Activated CD4-positive, alpha-beta memory T cell treated with anti-CD3 and anti-CD28 coated beads, Interleukin-2, amount 10 ng/mL, durations not matched to agents 7 days and 5 days (primary cell): ENCODE measurements at regions not wholly inside any gene's neighbourhood (a gene's known extent, or its start where the extent isn't known, plus 50 kb on each side); places are given as distances from the start of the nearest gene placed in this dataset.

Experiments
- CTCF ChIA-PET: fragments of 350-600 bp; sonication (Branson Sonifier 250); formaldehyde crosslinking; loops from one replicate; lab custom pipeline; 2021; ENCODE audit warnings: antibody characterized with exemption, inconsistent platforms; lab: Charles Lee
- POLR2A ChIA-PET: fragments of 350-600 bp; sonication (Branson Sonifier 250); formaldehyde crosslinking; loops from one replicate; lab custom pipeline; 2021; ENCODE audit warnings: antibody characterized with exemption; lab: Charles Lee
- DNase-seq: peaks from one replicate; pipeline ENCODE4 v3.0.0-alpha.2; 2020
- H3K27ac Mint-ChIP-seq: one replicate; pipeline ENCODE4 v1.8.0; 2021; ENCODE audit warnings: mild to moderate bottlenecking, mixed read lengths
- H3K27me3 Mint-ChIP-seq: one replicate; pipeline ENCODE4 v1.8.0; 2021; ENCODE audit warnings: mixed read lengths
- H3K36me3 Mint-ChIP-seq: one replicate; pipeline ENCODE4 v1.8.0; 2021; ENCODE audit warnings: low read depth, mixed read lengths
- H3K4me1 Mint-ChIP-seq: one replicate; pipeline ENCODE4 v1.8.0; 2021; ENCODE audit warnings: mixed read lengths
- H3K4me3 Mint-ChIP-seq: one replicate; pipeline ENCODE4 v1.8.0; 2021; ENCODE audit warnings: mild to moderate bottlenecking, mixed read lengths
- H3K9me3 Mint-ChIP-seq: one replicate; pipeline ENCODE4 v1.8.0; 2021; ENCODE audit warnings: mixed read lengths

DNA sequence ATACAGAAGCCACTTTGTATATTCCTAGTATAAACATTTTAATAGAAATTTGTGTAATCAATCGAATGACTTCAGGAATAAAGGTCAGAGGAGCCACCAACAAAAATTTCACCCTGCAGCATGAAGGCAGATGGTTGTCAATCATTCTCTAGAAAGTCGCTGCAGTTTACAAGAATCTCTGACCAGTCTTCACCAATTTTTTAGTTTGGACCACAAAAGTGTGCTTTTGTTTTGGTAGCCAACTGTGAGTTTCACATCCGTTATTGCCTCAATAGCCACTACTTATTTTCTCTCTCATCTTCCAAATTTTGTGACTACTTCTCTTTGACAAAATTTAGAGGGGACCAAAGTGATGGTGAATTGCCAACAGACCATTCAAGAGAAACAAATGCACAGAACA lies 1155.6 kb downstream of the AMY1C start:
- Mint-ChIP-seq H3K9me3 (peaks cover 16% of the 10 kb centered on the region), H3K36me3 (no peaks in the 10 kb centered on the region), H3K4me1 (no peaks in the 10 kb centered on the region), H3K4me3 (no peak overlapping the region), H3K27me3 (no peaks in the 10 kb centered on the region), H3K27ac (no peak overlapping the region)
- DNase-seq: no peak
- ChIA-PET CTCF (no interaction called here), POLR2A (no interaction called here)

DNA sequence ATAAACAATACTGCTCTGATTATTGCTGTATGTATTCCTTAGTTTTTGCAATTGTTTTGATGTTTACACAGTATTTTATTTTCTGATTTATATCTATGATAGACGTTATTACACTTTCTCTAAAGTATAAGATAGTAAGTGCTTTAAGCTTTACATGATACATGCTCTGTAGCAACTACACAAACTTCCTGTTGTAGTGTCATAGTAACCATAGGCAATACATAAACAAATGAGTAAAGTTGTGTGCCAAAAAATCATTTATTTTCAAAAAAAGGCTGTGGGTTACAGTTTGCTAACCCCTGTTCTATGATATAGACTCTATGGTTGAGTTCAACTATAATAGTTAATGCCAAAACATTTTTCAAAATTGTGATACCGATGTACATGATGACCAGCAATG lies 1156.4 kb downstream of the AMY1C start:
- no peaks in the 10 kb centered on the region for H3K27me3 Mint-ChIP-seq
- no peaks in the 10 kb centered on the region for H3K4me1 Mint-ChIP-seq
- POLR2A ChIA-PET: no interaction called here

DNA sequence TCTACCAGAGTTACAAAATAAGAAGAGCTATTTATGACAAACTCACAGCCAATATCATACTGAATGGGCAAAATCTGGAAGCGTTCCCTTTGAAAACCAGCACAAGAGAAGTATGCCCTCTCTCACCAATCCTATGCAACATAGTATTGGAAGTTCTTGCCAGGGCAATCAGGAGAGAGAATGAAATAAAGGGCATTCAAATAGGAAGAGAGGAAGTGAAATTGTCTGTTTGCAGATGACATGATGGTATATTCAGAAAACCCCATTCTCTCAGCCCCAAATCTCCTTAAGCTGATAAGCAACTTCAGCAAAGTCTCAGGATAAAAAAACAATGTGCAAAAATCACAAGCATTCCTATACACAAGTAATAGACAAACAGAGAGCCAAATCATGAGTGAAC lies 1169.5 kb downstream of the AMY1C start:
- H3K27me3 Mint-ChIP-seq: no peaks in the 10 kb centered on the region
- no peak for DNase-seq
- CTCF ChIA-PET: no interaction called here

More for the DNA sequence above, 1156.4 kb downstream of the AMY1C start:
- CTCF ChIA-PET: no interaction called here
- no peak for DNase-seq
- Mint-ChIP-seq H3K27ac (no peak overlapping the region), H3K9me3 (peaks cover 18% of the 10 kb centered on the region), H3K4me3 (no peak overlapping the region), H3K36me3 (no peaks in the 10 kb centered on the region)

DNA sequence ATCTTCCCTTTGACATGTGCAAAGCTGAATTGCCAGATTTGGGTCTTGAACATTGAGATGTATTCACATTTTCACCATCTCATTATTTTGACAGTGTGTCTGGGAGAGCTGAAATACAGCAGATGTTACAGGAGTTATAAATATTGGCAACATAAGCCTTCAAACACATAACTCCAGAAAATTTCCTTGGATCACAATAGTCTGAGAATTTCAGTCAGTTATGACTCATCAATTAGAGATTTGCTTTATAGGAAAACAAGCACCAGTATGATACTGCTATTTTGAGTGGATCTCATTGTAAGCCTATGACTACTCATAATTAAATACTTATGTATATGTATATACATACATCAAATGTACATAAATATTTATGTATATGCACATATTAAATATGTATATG lies 1171.8 kb downstream of the AMY1C start:
- Mint-ChIP-seq H3K27ac (no peak overlapping the region), H3K4me3 (no peak overlapping the region), H3K9me3 (peaks cover 17% of the 10 kb centered on the region), H3K27me3 (no peaks in the 10 kb centered on the region), H3K4me1 (no peaks in the 10 kb centered on the region), H3K36me3 (no peaks in the 10 kb centered on the region)
- POLR2A ChIA-PET: no interaction called here
- CTCF ChIA-PET: no interaction called here
- no peak for DNase-seq

More for the DNA sequence above, 1169.5 kb downstream of the AMY1C start:
- POLR2A ChIA-PET: no interaction called here
- no peaks in the 10 kb centered on the region for H3K36me3 Mint-ChIP-seq
- no peaks in the 10 kb centered on the region for H3K4me1 Mint-ChIP-seq
- H3K9me3 Mint-ChIP-seq: peaks cover 19% of the 10 kb centered on the region
- H3K27ac Mint-ChIP-seq: no peak overlapping the region
- no peak overlapping the region for H3K4me3 Mint-ChIP-seq

DNA sequence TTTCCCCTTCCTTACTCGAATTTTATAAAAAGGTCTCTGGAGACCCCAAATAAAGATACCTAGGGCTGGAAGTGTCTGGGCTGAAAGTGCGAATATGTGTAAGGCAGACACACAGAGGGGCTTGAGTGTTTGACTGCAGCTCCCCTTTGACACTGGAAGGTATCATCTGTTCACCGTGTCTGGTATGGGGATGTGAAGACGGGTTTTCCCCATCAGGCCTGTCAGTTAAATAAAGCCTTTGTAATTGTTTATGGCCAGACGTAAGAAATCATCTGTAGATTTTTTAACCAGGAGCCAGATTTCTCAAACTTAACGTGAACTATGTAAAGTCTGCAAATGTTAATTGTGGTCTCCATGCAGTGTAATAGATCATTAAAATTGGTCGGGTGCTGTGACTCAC lies 1173.4 kb downstream of the AMY1C start:
- H3K27me3 Mint-ChIP-seq: no peaks in the 10 kb centered on the region
- POLR2A ChIA-PET: no interaction called here

DNA sequence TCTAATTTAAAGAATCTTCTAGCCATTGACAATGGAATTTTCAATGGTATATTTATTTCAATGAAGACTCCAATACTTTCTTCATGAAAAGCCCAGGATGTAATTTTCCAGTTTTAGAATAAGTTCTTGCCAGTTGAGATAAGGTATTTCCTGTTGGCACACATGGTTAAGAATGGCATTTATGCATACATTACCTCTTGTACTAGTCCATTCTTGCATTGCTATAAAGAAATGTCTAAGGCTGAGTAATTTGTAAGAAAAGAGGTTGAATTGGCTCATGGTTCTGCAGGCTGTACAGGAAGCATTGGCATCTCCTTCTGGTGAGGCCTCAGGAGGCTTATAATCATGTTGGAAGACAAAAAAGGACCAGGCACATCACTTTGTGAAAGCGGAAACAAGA lies 1179.6 kb downstream of the AMY1C start:
- ChIA-PET POLR2A (no interaction called here), CTCF (no interaction called here)
- no peaks in the 10 kb centered on the region for H3K4me1 Mint-ChIP-seq
- no peaks in the 10 kb centered on the region for H3K36me3 Mint-ChIP-seq
- no peaks in the 10 kb centered on the region for H3K27me3 Mint-ChIP-seq
- no peak for DNase-seq
- H3K4me3 Mint-ChIP-seq: no peak overlapping the region
- no peak overlapping the region for H3K27ac Mint-ChIP-seq
- peaks cover 16% of the 10 kb centered on the region for H3K9me3 Mint-ChIP-seq

More for the DNA sequence above, 1173.4 kb downstream of the AMY1C start:
- CTCF ChIA-PET: no interaction called here
- no peak overlapping the region for H3K27ac Mint-ChIP-seq
- H3K9me3 Mint-ChIP-seq: peaks cover 21% of the 10 kb centered on the region
- H3K36me3 Mint-ChIP-seq: no peaks in the 10 kb centered on the region
- H3K4me1 Mint-ChIP-seq: no peaks in the 10 kb centered on the region
- DNase-seq: no peak
- no peak overlapping the region for H3K4me3 Mint-ChIP-seq

DNA sequence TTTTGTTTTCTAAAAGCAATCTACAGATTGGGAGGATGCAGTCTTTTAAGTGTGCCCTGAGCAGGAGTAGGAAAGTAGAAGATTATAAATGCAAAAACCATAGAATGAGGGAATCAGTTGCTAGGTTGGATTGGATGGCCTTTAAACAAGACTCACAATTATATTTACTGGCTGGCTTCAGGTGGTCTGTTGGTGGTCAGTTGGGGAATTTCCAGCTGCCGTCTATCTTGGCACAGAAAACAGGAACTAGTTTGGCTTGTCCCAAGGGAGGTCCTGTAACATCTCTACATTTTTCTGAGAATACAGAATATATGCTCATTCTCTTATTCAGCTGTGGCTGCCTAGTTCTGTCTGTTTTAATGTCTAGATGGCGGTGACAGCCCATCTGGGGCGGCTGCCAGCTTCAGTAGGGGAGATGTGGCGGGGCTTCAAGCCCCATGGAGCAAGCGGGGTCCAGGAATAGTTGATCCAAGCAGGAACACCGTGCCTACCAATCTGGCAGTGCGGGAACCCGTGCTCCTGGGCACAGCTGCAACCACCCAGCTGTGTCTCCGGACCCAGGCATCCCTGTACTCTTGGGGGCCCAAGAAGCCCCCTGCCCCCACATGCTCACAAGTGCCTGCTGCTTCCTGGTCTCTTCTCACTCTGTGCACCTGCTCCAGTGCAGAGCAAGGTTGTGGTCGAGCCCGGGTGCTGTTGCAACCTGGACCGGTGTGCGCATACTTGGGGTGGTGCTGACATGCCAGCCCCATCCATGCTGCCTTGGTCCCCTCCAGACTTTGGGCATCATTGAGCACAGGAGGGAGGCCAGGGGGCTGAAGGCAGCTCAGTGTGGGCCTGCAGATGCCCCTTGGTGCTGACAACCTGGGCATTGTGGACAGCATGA lies 1182.6 kb downstream of the AMY1C start:
- no peaks in the 10 kb centered on the region for H3K27me3 Mint-ChIP-seq

DNA sequence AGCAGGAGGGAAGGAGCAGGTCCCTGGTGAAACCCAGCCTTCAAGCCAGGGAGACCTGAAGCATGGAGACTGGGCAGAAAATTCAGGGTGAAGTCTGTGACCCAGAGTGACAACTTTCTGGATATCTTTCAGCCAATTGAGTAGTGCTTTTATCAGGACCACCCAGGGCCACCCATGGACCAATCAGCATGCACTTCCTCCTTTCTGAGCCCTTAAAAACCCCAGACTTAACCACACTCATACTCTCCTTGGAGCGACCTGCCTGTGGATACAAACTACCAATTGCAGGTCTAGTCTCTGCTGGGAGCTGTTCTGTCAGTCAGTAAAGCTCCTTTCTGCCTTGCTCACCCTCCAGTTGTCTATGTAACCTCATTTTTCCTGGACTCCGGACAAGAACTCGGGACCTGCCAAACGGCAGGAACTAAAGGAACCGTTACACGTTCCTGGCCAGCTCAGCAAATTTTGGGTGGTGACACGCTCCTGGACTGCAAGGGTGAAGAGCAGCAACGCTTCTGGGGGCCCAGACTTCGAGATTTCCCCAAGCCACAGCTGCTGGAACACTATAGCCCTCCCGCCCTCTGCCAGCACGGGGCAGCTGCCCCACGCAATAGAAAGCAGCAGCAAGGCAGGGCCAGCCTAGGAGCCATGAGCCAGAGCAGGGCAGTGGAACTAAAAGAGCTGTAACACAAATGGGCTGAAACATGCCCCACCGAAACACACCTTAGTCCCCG lies 1183.4 kb downstream of the AMY1C start:
- Mint-ChIP-seq H3K27ac (no peak overlapping the region), H3K27me3 (no peaks in the 10 kb centered on the region), H3K4me1 (no peaks in the 10 kb centered on the region), H3K4me3 (no peak overlapping the region), H3K36me3 (no peaks in the 10 kb centered on the region), H3K9me3 (peaks cover 12% of the 10 kb centered on the region)
- POLR2A ChIA-PET: no interaction called here
- CTCF ChIA-PET: no interaction called here
- no peak for DNase-seq

More for the DNA sequence above, 1182.6 kb downstream of the AMY1C start:
- Mint-ChIP-seq H3K36me3 (no peaks in the 10 kb centered on the region), H3K9me3 (peaks cover 16% of the 10 kb centered on the region), H3K4me3 (no peak overlapping the region), H3K4me1 (no peaks in the 10 kb centered on the region), H3K27ac (no peak overlapping the region)
- ChIA-PET POLR2A (no interaction called here), CTCF (no interaction called here)
- no peak for DNase-seq

DNA sequence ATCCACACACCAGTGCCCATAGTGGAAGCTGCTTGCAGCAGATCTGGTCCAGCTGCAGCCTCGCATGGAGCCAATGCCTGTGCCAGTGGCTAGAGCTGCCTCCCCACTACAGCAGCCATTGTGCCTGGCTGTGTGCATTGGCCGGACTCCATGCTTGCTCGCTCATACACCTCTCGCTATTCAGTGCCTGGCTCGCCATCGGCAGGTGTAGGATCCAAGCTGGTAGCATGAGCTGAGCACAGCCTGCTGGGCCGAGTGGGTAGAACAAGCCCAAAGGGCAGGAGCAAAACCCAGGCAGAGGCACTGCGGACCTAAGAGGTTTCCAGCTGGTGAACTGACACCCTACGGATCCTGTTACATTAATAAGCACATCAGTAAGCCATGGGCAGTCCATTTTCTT lies 1184.1 kb downstream of the AMY1C start:
- Mint-ChIP-seq H3K4me3 (no peak overlapping the region), H3K4me1 (no peaks in the 10 kb centered on the region), H3K27me3 (no peaks in the 10 kb centered on the region), H3K36me3 (no peaks in the 10 kb centered on the region), H3K9me3 (peaks cover 12% of the 10 kb centered on the region), H3K27ac (no peak overlapping the region)
- CTCF ChIA-PET: interaction anchor here (0.5 kb wide), 1 partner anchor 45 kb away, joined by 3 read pairs; no protein-coding TSS in a partner anchor
- POLR2A ChIA-PET: no interaction called here
- no peak for DNase-seq

DNA sequence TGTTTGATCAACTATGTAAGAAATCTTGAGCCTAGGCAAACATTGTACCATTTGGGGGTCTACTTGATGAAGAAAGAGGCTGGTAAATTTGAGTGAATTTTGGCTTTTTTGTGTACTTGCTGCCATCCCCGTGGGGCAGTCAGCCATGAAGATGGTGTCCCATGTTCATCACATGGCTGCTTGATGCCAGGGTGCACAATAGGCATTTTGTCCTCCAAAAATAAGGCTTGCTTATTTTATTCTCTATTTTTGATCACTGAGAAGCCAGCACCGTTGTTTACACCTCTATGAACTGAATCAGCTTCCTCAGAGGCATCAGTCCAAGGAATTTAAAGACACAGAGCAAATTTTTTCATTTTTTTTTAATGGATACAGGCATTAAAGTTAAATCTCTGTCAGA lies 1195.7 kb downstream of the AMY1C start:
- peaks cover 3% of the 10 kb centered on the region for H3K9me3 Mint-ChIP-seq
- no peaks in the 10 kb centered on the region for H3K4me1 Mint-ChIP-seq
- no peak for DNase-seq
- H3K4me3 Mint-ChIP-seq: no peak overlapping the region
- H3K27ac Mint-ChIP-seq: no peak overlapping the region
- ChIA-PET POLR2A (no interaction called here), CTCF (no interaction called here)
- no peaks in the 10 kb centered on the region for H3K36me3 Mint-ChIP-seq
- H3K27me3 Mint-ChIP-seq: no peaks in the 10 kb centered on the region

DNA sequence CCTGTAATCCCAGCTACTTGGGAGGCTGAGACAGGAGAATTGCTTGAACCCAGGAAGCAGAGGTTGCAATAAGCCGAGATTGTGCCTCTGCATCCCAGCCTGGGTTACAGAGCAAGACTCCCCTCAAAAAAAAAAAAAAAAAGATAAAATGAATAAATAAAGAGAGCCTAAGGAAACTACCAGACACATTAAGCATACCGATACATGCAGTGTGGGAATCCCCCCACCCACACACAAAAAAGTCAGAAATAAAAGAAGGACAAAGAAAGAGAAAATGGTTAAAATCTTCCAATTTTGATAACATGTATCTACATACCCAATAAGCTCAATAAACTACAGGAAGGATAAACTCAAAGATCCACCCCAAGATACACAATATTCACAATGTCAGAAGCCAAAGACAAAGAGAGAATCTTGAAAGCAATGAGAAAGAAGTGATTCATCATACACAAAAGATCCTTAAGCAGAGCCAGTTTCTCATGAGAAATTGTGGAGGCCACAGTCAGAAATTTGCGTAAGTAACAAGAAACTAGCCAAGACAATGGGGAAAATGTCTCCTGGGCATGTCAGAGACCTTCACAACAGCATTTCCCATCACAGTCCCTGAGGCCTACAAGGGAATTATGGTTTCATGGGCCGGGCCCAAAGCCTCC lies 1197.0 kb downstream of the AMY1C start:
- Mint-ChIP-seq H3K27ac (no peak overlapping the region), H3K4me3 (no peak overlapping the region), H3K9me3 (peaks cover 3% of the 10 kb centered on the region), H3K27me3 (no peaks in the 10 kb centered on the region), H3K36me3 (no peaks in the 10 kb centered on the region), H3K4me1 (no peaks in the 10 kb centered on the region)
- DNase-seq: no peak
- ChIA-PET POLR2A (no interaction called here), CTCF (no interaction called here)

DNA sequence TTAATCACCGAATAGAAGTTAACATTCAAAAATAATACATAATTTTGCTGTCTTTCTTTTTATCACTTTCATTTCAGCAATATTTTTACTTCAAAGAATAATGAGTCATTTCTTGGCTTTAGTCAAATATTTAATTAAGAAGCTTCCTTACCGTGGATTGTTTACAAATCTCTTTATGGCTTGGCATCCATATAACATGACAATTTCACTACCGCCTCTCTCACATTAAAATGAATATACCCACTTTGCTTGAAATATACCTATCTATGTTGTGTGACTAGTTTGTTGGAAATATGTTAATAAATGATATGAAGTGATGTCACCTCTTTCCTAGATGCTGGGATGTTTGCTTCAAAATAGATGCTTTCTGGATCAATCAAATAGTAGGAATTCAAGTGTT lies 1203.9 kb downstream of the AMY1C start:
- Mint-ChIP-seq H3K4me3 (no peak overlapping the region), H3K9me3 (peaks cover 3% of the 10 kb centered on the region), H3K27ac (no peak overlapping the region), H3K36me3 (no peaks in the 10 kb centered on the region), H3K27me3 (no peaks in the 10 kb centered on the region), H3K4me1 (no peaks in the 10 kb centered on the region)
- ChIA-PET POLR2A (no interaction called here), CTCF (no interaction called here)
- no peak for DNase-seq

DNA sequence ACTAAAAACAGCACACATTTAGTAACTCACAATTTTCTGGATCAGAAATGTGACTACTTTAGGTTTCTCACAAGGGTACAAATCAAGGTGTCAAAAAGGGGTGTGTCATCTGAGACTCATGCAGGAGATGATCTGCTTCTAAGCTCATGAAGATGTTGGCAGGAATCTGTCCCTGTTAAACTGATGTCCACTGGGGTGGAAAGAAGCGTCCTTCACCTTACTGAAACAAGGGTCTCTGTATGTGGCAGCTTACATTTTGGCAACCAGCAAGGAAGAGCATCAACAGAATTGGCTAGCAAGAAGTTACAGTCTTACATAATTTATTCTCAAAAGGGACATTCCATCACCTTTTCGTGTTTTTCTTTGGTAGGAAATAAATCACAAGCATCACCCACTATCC lies 1223.8 kb downstream of the AMY1C start:
- no peak overlapping the region for H3K27ac Mint-ChIP-seq
- ChIA-PET POLR2A (no interaction called here), CTCF (no interaction called here)
- no peaks in the 10 kb centered on the region for H3K4me1 Mint-ChIP-seq
- no peaks in the 10 kb centered on the region for H3K27me3 Mint-ChIP-seq
- no peak for DNase-seq
- H3K36me3 Mint-ChIP-seq: no peaks in the 10 kb centered on the region
- H3K9me3 Mint-ChIP-seq: peaks cover 8% of the 10 kb centered on the region
- H3K4me3 Mint-ChIP-seq: no peak overlapping the region
